GM20000 (cell line): ENCODE measurements at regions not wholly inside any gene's neighbourhood (a gene's known extent, or its start where the extent isn't known, plus 50 kb on each side); places are given as distances from the start of the nearest gene placed in this dataset.

Source experiments
- DNase-seq: peaks from one replicate; pipeline ENCODE4 v3.0.0; 2012; ENCODE audit warnings: low spot score
- CTCF ChIP-seq: IDR thresholded peaks from 2 replicates; pipeline ENCODE4 v1.5.1; 2012; ENCODE audit warnings: mild to moderate bottlenecking, control low read depth; ENCODE audit errors: extremely low read depth, missing control alignments

- TF ChIP-seq CTCF: no peak
- DNase-seq: no peak
Measured at GRCh38 chr10:121231079-121231478, 367.2 kb downstream of the FGFR2 start.

- no peak for DNase-seq
- TF ChIP-seq CTCF: no peak
Measured at GRCh38 chr10:121232494-121232893, 365.8 kb downstream of the FGFR2 start.

- no peak for DNase-seq
- TF ChIP-seq CTCF: no peak
Measured at GRCh38 chr10:121235692-121236091, 362.6 kb downstream of the FGFR2 start.

GRCh38 chr10:121236621-121237020 lies 361.6 kb downstream of the FGFR2 start:
- TF ChIP-seq CTCF: no peak
- no peak for DNase-seq

GRCh38 chr10:121237718-121238117 lies 360.5 kb downstream of the FGFR2 start:
- TF ChIP-seq CTCF: no peak
- no peak for DNase-seq

- no peak for DNase-seq
- TF ChIP-seq CTCF: no peak
Measured at GRCh38 chr10:121240011-121240410, 358.2 kb downstream of the FGFR2 start.

- no peak for DNase-seq
- no peak for TF ChIP-seq CTCF
Measured at GRCh38 chr10:121240556-121240955, 357.7 kb downstream of the FGFR2 start.
